OCI-LY7 (cell line): ENCODE measurements at regions not wholly inside any gene's neighbourhood (a gene's known extent, or its start where the extent isn't known, plus 50 kb on each side); places are given as distances from the start of the nearest gene placed in this dataset.

Source experiments
- CTCF ChIP-seq: fragments of 200-600 bp; sonication (generic); conservative IDR thresholded peaks from 2 replicates; pipeline ENCODE4 v1.5.1; 2014; ENCODE audit warnings: mild to moderate bottlenecking, antibody characterized with exemption, low read length, moderate library complexity, mixed read lengths
- EZH2phosphoT487 ChIP-seq: fragments of 200-600 bp; sonication (generic); IDR thresholded peaks from 2 replicates; pipeline ENCODE4 v1.6.1; 2018; ENCODE audit warnings: low read depth, borderline replicate concordance, mild to moderate bottlenecking, mixed run types, antibody characterized with exemption, low read length, moderate library complexity, mixed read lengths

- TF ChIP-seq CTCF = no peak
- TF ChIP-seq EZH2phosphoT487 = no peak
Observed at GRCh38 chr6:9942131-9942530, 472.7 kb downstream of the TFAP2A start.
